ENCODE measurements at regions not wholly inside any gene's neighbourhood (a gene's known extent, or its start where the extent isn't known, plus 50 kb on each side); places are given as distances from the start of the nearest gene placed in this dataset.

DNA sequence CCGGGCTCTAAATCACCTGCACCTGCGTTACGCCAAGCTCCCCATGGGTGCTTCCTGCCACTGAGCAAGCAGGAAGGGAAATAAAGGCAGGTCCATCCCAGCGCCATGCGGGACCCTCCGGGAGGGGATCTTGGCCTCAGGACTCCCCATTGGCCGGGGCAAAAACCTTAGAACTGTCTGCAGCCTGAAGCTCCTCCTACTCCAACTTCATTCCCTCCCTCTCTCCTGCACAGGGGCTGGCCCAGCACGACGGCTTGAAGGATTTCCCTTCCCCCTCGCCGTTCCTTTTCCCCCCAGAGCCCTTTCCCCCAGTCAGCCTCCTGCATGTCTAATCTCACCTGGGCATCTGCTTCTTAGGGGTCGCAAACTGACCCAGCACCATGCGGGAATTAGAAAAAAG lies 137.2 kb upstream of the NCOR2 start:
- intact Hi-C loops (cut with DNase I; ENCODE audit: low total_unique reads): no loop called here
- no peak for DNase-seq (ENCODE audit: low spot score in 2 of 2)
- no peak for TF ChIP-seq POLR2A (IDR thresholded peaks at IDR 0.05)
- TF ChIP-seq, protein P1, sequence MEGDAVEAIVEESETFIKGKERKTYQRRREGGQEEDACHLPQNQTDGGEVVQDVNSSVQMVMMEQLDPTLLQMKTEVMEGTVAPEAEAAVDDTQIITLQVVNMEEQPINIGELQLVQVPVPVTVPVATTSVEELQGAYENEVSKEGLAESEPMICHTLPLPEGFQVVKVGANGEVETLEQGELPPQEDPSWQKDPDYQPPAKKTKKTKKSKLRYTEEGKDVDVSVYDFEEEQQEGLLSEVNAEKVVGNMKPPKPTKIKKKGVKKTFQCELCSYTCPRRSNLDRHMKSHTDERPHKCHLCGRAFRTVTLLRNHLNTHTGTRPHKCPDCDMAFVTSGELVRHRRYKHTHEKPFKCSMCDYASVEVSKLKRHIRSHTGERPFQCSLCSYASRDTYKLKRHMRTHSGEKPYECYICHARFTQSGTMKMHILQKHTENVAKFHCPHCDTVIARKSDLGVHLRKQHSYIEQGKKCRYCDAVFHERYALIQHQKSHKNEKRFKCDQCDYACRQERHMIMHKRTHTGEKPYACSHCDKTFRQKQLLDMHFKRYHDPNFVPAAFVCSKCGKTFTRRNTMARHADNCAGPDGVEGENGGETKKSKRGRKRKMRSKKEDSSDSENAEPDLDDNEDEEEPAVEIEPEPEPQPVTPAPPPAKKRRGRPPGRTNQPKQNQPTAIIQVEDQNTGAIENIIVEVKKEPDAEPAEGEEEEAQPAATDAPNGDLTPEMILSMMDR (IDR thresholded peaks at IDR 0.05): no peak
- no peak overlapping the region for H3K4me3 ChIP-seq (ENCODE audit: low read depth, poor library complexity, severe bottlenecking)
- whole genome bisulfite sequencing, 2 donors: 96 to 97% methylated on average over 9 to 13 of the region's 13 CpGs

DNA sequence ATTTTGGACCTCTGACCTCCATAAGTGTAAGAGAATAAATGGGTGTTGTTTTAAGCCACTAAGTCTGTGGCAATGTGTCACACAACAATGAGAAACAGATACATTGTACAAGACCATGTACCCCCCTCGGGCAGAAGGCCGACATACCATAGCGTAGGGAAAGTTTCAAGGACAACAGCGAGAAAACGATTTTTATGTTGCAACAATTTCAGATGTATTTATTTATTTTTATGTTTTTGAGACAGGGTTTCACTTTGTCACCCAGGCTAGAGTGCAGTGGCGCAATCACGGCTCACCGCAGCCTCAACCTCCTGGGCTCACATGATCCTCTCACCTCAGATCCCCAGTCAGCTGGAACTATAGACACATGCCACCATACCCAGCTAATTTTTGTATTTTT lies 136.4 kb upstream of the NCOR2 start:
- TF ChIP-seq POLR2A (IDR thresholded peaks at IDR 0.05): no peak
- TF ChIP-seq, protein P1 (IDR thresholded peaks at IDR 0.05): no peak
- WGBS, 2 donors: 84 to 90% methylated on average over 8 of the region's 8 CpGs

DNA sequence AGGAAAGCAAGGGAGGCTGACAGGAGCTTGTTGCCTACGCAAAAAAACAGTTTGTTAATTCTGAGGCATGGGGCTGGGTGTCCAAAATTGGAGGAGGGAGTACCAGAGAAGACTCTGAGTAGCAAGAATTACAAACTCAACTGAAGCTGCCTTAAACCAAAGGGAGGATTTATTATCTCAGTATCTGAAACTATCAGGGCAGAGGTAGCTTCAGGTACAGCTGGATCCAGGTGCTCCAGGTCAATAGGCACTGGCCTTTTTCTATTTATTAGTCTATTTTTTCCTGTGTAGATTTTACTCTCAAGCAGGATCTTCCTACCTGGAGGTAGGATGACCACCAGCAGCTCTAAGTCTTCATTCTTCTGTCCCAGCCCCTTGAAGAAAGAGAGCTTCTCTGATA lies 135.3 kb upstream of the NCOR2 start:
- H3K4me3 ChIP-seq (ENCODE audit: low read depth, poor library complexity, severe bottlenecking): no peak overlapping the region
- intact Hi-C loops (cut with DNase I; ENCODE audit: low total_unique reads): no loop called here
- WGBS, 2 donors: 94 to 95% methylated on average over 1 of the region's 1 CpG

More for the DNA sequence above, 136.4 kb upstream of the NCOR2 start:
- intact Hi-C loops (cut with DNase I; ENCODE audit: low total_unique reads): no loop called here
- H3K4me3 ChIP-seq (ENCODE audit: low read depth, poor library complexity, severe bottlenecking): no peak overlapping the region
- no peak for DNase-seq (ENCODE audit: low spot score in 2 of 2)

DNA sequence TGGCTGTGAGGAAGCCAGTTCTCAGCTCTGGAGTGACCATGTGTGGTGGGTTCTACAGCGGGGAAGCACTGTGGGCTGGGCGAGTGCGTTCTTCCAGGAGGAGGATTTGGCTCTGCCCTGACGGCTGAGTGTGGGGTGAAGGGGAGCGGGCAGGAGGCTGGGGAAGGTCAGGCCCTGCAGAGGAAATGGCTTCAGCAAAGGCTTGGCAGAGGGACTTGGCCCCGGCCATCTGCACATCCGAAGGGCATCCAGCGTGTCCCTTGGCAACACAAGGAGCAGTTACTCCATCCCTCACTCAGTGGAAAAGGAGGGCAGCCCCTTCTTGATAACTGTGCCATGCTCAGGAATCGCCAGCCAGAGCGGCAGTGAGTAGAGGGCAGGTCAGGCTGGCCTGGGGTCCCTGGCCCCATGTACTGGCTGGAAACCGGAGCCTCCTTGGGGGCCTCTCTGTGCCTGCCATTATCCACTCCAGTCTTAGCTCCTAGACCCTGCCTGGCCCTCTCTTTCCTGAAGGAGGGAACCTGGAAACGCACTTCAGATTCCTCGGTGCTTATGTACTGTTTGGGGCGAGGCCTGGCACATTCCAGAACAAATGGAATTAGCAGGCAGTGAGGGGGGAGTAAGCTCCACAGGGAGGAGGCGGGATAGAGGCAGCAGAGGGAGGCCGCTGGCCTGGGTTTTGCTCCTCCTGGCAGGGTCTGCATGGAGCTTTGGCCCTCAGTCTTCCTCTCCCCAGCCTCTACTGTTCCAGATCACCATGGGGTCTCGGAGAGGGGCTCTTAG lies 133.6 kb upstream of the NCOR2 start:
- TF ChIP-seq, protein P1 (IDR thresholded peaks at IDR 0.05): no peak
- TF ChIP-seq POLR2A (IDR thresholded peaks at IDR 0.05): no peak
- intact Hi-C loops (cut with DNase I; ENCODE audit: low total_unique reads): no loop called here
- WGBS, 2 donors: 44 to 46% methylated on average over 17 of the region's 17 CpGs
- no peak for DNase-seq (ENCODE audit: low spot score in 2 of 2)
- H3K4me3 ChIP-seq (ENCODE audit: low read depth, poor library complexity, severe bottlenecking): no peak overlapping the region

More for the DNA sequence above, 135.3 kb upstream of the NCOR2 start:
- DNase-seq (ENCODE audit: low spot score in 2 of 2): no peak
- TF ChIP-seq POLR2A (IDR thresholded peaks at IDR 0.05): no peak
- TF ChIP-seq, protein P1 (IDR thresholded peaks at IDR 0.05): no peak

DNA sequence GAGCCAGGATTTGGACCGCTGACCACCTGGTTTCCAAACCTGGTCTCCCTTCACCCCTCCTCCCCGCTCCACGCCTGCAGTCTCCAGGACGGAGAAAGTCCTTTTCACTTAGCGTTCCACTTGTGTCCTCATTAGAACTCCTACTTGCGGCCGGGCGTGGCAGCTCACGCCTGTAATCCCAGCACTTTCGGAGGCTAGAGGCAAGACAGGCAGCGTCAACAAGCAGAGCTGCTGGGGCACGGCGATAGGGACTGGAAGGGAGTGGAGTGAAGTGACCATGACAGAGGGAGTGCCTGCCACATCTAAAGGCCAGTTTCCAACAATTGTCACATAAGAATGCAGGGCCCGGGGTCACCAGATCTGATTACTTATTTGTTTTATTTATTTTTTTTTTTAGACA lies 132.5 kb upstream of the NCOR2 start:
- H3K4me3 ChIP-seq (ENCODE audit: low read depth, poor library complexity, severe bottlenecking): no peak overlapping the region

More for the DNA sequence above, 132.5 kb upstream of the NCOR2 start:
- TF ChIP-seq, protein P1 (IDR thresholded peaks at IDR 0.05): no peak
- no peak for TF ChIP-seq POLR2A (IDR thresholded peaks at IDR 0.05)
- intact Hi-C loops (cut with DNase I; ENCODE audit: low total_unique reads): no loop called here
- no peak for DNase-seq (ENCODE audit: low spot score in 2 of 2)
- 66 to 72% methylated on average over 14 of the region's 14 CpGs for WGBS, 2 donors

All from lower leg skin (tissue), 4 donors.